ENCODE measurements at regions not wholly inside any gene's neighbourhood (a gene's known extent, or its start where the extent isn't known, plus 50 kb on each side); places are given as distances from the start of the nearest gene placed in this dataset.
A peak's percentile ranks its signal among the peaks of the same experiment; 100 is the strongest.
"Not testable (repeated sequence)": the region's sequence is repeated elsewhere in the genome, so short reads cannot be mapped to it uniquely, and the experiment has no call there.

DNA sequence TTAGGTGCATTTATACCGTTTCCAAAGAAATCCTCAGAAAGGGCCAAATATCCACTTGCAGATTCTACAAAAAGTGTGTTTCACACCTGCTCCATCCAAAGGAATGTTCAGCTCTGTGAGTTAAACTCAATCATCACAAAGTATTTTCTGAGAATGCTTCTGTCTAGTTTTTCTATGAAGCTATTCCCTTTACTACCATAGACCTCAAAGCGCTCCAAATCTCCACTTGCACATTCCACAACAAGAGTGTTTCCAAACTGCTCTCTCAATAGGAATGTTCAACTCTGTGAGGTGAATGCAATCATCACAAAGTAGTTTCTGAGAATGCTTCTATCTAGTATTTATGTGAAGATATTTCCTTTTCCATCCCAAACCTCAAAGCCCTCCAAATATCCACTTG lies 412.7 kb upstream of the WSB1 start:
- POLR2A ChIA-PET, H3K4me3 Mint-ChIP-seq, H3K4me1 Mint-ChIP-seq, DNase-seq, H3K27me3 Mint-ChIP-seq, H3K36me3 Mint-ChIP-seq, H3K27ac Mint-ChIP-seq: not testable (repeated sequence)
- H3K9me3 Mint-ChIP-seq, result peaks cover 0 to 10% (median 0%) of the 10 kb centered on the region in 9 donors
- peak in 1 of 2 donors; percentile 8 for ATAC-seq

DNA sequence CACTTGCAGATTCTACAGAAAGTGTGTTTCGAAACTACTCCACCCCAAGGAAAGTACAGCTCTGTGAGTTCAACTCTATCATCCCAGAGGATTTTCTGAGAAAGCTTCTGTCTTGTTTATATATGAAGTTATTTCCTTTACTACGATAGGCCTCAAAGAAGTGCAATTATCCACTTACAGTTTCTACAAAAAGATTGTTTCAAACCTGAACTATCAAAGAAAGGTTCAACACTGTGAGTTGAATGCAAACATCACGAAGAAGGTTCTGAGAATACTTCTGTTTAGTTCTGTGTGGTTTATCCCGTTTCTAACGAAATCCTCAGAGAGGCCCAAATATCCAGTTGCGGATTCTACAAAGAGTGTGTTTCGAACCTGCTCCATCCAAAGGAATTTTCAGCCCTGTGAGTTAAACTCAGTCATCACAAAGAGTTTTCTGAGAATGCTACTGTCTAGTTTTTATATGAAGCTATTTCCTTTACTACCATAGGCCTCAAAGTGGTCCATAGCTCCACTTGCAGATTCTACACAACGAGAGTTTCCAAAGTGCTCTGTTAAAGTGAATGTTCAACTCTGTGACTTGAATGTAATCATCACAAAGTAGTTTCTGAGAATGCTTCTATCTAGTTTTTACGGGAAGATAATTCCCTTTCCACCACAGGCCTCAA lies 411.7 kb upstream of the WSB1 start:
- H3K36me3 Mint-ChIP-seq, H3K27ac Mint-ChIP-seq, H3K4me3 Mint-ChIP-seq, DNase-seq, H3K4me1 Mint-ChIP-seq, H3K27me3 Mint-ChIP-seq, POLR2A ChIA-PET: not testable (repeated sequence)
- peaks cover 0 to 10% (median 0%) of the 10 kb centered on the region in 9 donors for H3K9me3 Mint-ChIP-seq
- ATAC-seq, result peak in 1 of 2 donors; percentile 51

DNA sequence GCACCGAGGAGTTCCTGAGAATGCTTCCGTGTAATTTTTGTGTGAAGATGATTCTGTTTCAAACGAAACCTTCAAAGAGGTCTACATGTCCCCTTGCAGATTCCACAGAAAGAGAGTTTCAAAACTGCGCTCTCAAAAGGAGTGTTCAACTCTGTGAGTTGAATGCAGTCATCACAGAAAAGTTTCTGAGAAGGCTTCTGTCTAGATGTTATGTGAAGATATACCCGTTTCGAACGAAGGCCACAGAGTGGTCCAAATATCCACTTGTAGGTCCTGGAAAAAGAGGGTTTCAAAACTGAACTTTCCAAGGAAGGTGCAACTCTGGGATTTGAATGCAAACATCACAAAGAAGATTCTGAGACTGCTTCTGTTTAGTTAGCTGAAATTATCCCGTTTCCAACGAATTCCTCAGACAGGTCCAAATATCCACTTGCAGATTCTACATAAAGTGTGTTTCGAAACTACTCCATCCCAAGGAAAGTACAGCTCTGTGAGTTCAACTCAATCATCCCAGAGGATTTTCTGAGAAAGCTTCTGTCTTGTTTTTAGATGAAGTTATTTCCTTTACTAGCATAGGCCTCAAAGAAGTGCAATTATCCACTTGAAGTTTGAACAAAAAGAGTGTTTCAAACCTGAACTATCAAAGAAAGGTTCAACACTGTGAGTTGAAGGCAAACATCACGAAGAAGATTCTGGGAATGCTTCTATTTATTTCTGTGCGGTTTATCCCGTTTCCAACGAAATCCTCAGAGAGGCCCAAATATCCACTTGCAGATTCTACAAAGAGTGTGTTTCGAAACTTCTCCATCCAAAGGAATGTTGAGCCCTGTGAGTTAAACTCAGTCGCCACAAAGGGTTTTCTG lies 409.8 kb upstream of the WSB1 start:
- ATAC-seq, result peak in 1 of 2 donors; percentile 30
- H3K4me1 Mint-ChIP-seq, H3K36me3 Mint-ChIP-seq, H3K4me3 Mint-ChIP-seq, DNase-seq, H3K27me3 Mint-ChIP-seq, H3K27ac Mint-ChIP-seq, POLR2A ChIA-PET: not testable (repeated sequence)
- peaks cover 0 to 10% (median 0%) of the 10 kb centered on the region in 9 donors for H3K9me3 Mint-ChIP-seq

DNA sequence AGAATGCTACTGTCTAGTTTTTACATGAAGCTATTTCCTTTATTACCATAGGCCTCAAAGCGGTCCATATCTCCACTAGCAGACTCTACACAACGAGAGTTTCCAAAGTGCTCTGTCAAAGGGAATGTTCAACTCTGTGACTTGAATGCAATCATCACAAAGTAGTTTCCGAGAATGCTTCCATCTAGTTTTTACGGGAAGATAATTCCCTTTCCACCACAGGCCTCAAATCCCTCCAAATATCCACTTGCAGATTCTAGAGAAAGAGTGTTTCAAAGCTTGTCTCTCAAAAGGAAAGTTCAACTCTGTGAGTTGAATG lies 409.2 kb upstream of the WSB1 start:
- H3K4me1 Mint-ChIP-seq, H3K4me3 Mint-ChIP-seq, POLR2A ChIA-PET, H3K27ac Mint-ChIP-seq, DNase-seq, H3K27me3 Mint-ChIP-seq, H3K36me3 Mint-ChIP-seq: not testable (repeated sequence)
- peaks cover 0 to 10% (median 0%) of the 10 kb centered on the region in 9 donors for H3K9me3 Mint-ChIP-seq
- peak in 1 of 2 donors; percentile 11 for ATAC-seq

DNA sequence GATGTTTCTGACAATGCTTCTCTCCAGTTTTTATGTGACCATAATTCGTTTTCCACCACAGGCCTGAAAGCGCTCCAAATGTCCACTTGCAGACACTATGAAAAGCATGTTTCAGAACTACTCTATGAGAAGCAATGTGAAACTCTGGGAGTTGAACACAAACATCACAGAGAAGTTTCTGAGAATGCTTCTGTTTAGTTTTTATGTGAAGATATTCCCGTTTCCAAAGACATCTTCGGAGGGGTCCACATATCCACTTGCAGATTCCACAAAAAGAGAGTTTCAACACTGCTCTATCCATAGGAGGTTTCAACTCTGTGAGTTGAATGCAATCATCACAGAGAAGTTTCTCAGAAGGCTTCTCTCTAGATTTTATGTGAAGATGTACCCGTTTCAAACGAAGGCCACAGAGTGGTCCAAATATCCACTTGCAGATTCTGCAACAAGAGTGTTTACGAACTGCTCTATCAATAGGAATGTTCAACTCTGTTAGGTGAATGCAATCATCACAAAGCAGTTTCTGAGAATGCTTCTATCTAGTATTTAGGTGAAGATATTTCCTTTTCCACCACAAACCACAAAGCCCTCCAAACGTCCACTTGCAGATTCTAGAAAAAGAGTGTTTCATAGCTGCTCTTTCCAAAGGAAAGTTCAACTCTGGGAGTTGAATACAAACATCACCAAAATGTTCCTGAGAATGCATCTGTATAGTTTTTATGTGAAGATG lies 408.5 kb upstream of the WSB1 start:
- POLR2A ChIA-PET, result interaction anchor here (0.7 kb wide), 1 partner anchor 965 kb away, joined by 3 read pairs; no protein-coding TSS in a partner anchor
- H3K9me3 Mint-ChIP-seq, result peaks cover 0 to 10% (median 0%) of the 10 kb centered on the region in 9 donors
- peak in 1 of 2 donors; percentile 25 for ATAC-seq
- H3K36me3 Mint-ChIP-seq, H3K4me3 Mint-ChIP-seq, H3K4me1 Mint-ChIP-seq, H3K27me3 Mint-ChIP-seq, H3K27ac Mint-ChIP-seq: not testable (repeated sequence)
- peak in 8 of 10 donors; percentile 0 to 77 (median 54) for DNase-seq

Measured in naive thymus-derived CD8-positive, alpha-beta T cell (primary cell).